ENCODE measurements at regions not wholly inside any gene's neighbourhood (a gene's known extent, or its start where the extent isn't known, plus 50 kb on each side); places are given as distances from the start of the nearest gene placed in this dataset.

DNA sequence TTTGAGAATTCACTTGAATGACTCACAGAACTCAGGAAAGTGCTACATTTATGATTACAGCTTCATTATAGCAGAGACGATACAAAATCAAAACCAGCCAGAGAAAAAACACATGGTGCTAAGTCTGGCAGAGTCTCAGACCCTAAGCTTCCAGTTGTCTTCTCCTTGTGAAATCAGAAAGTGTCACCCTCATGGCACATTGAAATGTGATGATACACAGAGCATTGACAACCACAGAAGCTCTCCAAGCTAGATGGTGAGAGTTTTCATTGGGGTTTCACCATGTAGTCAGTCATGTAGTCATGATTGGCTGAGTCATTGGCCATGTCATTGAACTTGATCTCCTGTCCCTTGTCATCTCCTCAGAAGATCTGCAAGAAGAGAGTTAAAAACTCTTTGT is 526.6 kb downstream of the MRPL39 start:
- no peak for TF ChIP-seq CTCF (IDR thresholded peaks at IDR 0.05)
- TF ChIP-seq MAZ (IDR thresholded peaks at IDR 0.05; ENCODE audit: borderline replicate concordance, low read depth, low read length): no peak
- TF ChIP-seq SREBF2 (IDR thresholded peaks at IDR 0.05): no peak
- TF ChIP-seq POLR2A (IDR thresholded peaks at IDR 0.05; ENCODE audit: low read length): no peak

All from A549 (cell line).